Gastrocnemius medialis (tissue), 4 donors: ENCODE measurements at regions not wholly inside any gene's neighbourhood (a gene's known extent, or its start where the extent isn't known, plus 50 kb on each side); places are given as distances from the start of the nearest gene placed in this dataset.

ENCODE experiments used
- CTCF ChIP-seq, 5 experiments: fragments of 450-650 bp in 3 of 5; fragments of 200-600 bp in 2 of 5; sonication (generic) in 2 of 5; IDR thresholded peaks in 4 of 5; conservative IDR thresholded peaks in 1 of 5; 1 replicate in 4 of 5; 2 replicates in 1 of 5; pipeline ENCODE4 v1.5.1; 2016 to 2019; ENCODE audit warnings: antibody characterized with exemption in 5 of 5, mild to moderate bottlenecking in 3 of 5, moderate library complexity in 3 of 5
- POLR2A ChIP-seq, 2 donors: fragments of 450-650 bp; IDR thresholded peaks; one replicate each; pipeline ENCODE4 v1.6.1; 2017; ENCODE audit warnings: antibody characterized with exemption in 2 of 2, mild to moderate bottlenecking in 2 of 2, moderate library complexity in 2 of 2

- TF ChIP-seq CTCF (IDR thresholded peaks at IDR 0.05 in 4 of 5, conservative IDR thresholded peaks at IDR 0.05 in 1 of 5) = no peak
- no peak for TF ChIP-seq POLR2A (IDR thresholded peaks at IDR 0.05)
Observed at GRCh38 chr4:162682651-162683050, 484.0 kb downstream of the NAF1 start.
